Hematopoietic multipotent progenitor cell treated with erythropoietin and hydrocortisone succinate and interleukin-3 and kit ligand, for 6 days (in vitro differentiated cells): ENCODE measurements at regions not wholly inside any gene's neighbourhood (a gene's known extent, or its start where the extent isn't known, plus 50 kb on each side); places are given as distances from the start of the nearest gene placed in this dataset.
A peak's percentile ranks its signal among the peaks of the same experiment; 100 is the strongest.
"Not testable (repeated sequence)": the region's sequence is repeated elsewhere in the genome, so short reads cannot be mapped to it uniquely, and the experiment has no call there.

Experiments
- DNase-seq: peaks from one replicate; pipeline ENCODE4 v3.0.0-alpha.2; 2015

GRCh38 chr6:50510361-50510760 lies 203.0 kb upstream of the TFAP2D start:
- no peak for DNase-seq

GRCh38 chr6:50520326-50521266 lies 192.7 kb upstream of the TFAP2D start:
- DNase-seq, result no peak

- DNase-seq, result no peak
These were observed 189.0 kb upstream of the TFAP2D start for GRCh38 chr6:50524341-50524740.

- no peak for DNase-seq
These were observed 185.3 kb upstream of the TFAP2D start for GRCh38 chr6:50527985-50528384.

- no peak for DNase-seq
These were observed 173.9 kb upstream of the TFAP2D start for GRCh38 chr6:50539447-50539846.

- DNase-seq, result no peak
These were observed 171.4 kb upstream of the TFAP2D start for GRCh38 chr6:50541941-50542340.

GRCh38 chr6:50543666-50544065 lies 169.7 kb upstream of the TFAP2D start:
- DNase-seq, result no peak

- DNase-seq, result no peak
These were observed 164.3 kb upstream of the TFAP2D start for GRCh38 chr6:50549026-50549425.

- no peak for DNase-seq
These were observed 163.9 kb upstream of the TFAP2D start for GRCh38 chr6:50549475-50549874.

- DNase-seq, result no peak
These were observed 157.3 kb upstream of the TFAP2D start for GRCh38 chr6:50555982-50556381.

GRCh38 chr6:50565004-50565403 lies 148.3 kb upstream of the TFAP2D start:
- no peak for DNase-seq

GRCh38 chr6:50571230-50571629 lies 142.1 kb upstream of the TFAP2D start:
- not testable (repeated sequence) for DNase-seq

GRCh38 chr6:50585441-50586330 lies 127.6 kb upstream of the TFAP2D start:
- DNase-seq, result no peak

- no peak for DNase-seq
These were observed 127.0 kb upstream of the TFAP2D start for GRCh38 chr6:50586331-50586675.

- DNase-seq, result no peak
These were observed 123.4 kb upstream of the TFAP2D start for GRCh38 chr6:50589751-50590470.

- no peak for DNase-seq
These were observed 122.2 kb upstream of the TFAP2D start for GRCh38 chr6:50591135-50591534.

- DNase-seq, result no peak
These were observed 113.0 kb upstream of the TFAP2D start for GRCh38 chr6:50600280-50600679.

- DNase-seq, result peak; percentile 55
These were observed 111.0 kb upstream of the TFAP2D start for GRCh38 chr6:50602292-50602691.

GRCh38 chr6:50608421-50608820 lies 104.9 kb upstream of the TFAP2D start:
- no peak for DNase-seq

GRCh38 chr6:50610562-50610961 lies 102.8 kb upstream of the TFAP2D start:
- DNase-seq, result peak; percentile 14

- no peak for DNase-seq
These were observed 77.9 kb upstream of the TFAP2D start for GRCh38 chr6:50635429-50635828.

- DNase-seq, result no peak
These were observed 76.1 kb upstream of the TFAP2D start for GRCh38 chr6:50637267-50637666.

- no peak for DNase-seq
These were observed 64.2 kb upstream of the TFAP2D start for GRCh38 chr6:50649086-50649485.
